ENCODE measurements at regions not wholly inside any gene's neighbourhood (a gene's known extent, or its start where the extent isn't known, plus 50 kb on each side); places are given as distances from the start of the nearest gene placed in this dataset.

DNA sequence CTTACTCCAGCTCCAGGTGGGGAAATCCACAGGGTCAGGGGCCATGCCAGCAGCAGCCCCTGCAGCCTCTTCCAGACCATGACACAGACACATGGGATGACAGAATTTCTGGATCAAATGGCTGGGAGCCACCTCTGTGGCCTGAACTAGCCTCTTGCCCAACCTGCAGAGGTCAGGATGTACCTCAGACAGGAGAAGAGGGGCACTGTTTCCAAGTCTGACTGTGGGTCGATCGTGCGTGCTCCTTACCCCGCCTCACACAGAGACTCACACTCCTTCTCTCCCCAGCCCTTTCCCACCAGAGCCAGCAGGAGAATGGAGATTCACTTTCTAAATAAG lies 131.9 kb downstream of the FAM43A start:
- no peak for TF ChIP-seq SUZ12 (IDR thresholded peaks at IDR 0.05; ENCODE audit: extremely low read depth, insufficient read depth, insufficient read length)
- no peak for TF ChIP-seq YY1 (IDR thresholded peaks at IDR 0.05; ENCODE audit: insufficient read depth, insufficient read length)
- TF ChIP-seq ZNF274 (IDR thresholded peaks at IDR 0.05; ENCODE audit: low read depth, low read length), result no peak

Measured in NT2/D1 (cell line).